C4-2B (cell line): ENCODE measurements at regions not wholly inside any gene's neighbourhood (a gene's known extent, or its start where the extent isn't known, plus 50 kb on each side); places are given as distances from the start of the nearest gene placed in this dataset.

ENCODE experiments used
- H3K27ac ChIP-seq: fragments of 450-650 bp; 2 replicates; pipeline ENCODE4 v1.5.1; 2017
- ZFX ChIP-seq: fragments of 450-650 bp; IDR thresholded peaks from 2 replicates; pipeline ENCODE4 v1.6.1; 2017
- TF ChIP-seq, protein P1 (sequence below): fragments of 450-650 bp; conservative IDR thresholded peaks from 2 replicates; pipeline ENCODE4 v1.5.1; 2017; ENCODE audit warnings: mild to moderate bottlenecking

- H3K27ac ChIP-seq = no peak overlapping the region
- TF ChIP-seq ZFX = no peak
- TF ChIP-seq, protein P1, sequence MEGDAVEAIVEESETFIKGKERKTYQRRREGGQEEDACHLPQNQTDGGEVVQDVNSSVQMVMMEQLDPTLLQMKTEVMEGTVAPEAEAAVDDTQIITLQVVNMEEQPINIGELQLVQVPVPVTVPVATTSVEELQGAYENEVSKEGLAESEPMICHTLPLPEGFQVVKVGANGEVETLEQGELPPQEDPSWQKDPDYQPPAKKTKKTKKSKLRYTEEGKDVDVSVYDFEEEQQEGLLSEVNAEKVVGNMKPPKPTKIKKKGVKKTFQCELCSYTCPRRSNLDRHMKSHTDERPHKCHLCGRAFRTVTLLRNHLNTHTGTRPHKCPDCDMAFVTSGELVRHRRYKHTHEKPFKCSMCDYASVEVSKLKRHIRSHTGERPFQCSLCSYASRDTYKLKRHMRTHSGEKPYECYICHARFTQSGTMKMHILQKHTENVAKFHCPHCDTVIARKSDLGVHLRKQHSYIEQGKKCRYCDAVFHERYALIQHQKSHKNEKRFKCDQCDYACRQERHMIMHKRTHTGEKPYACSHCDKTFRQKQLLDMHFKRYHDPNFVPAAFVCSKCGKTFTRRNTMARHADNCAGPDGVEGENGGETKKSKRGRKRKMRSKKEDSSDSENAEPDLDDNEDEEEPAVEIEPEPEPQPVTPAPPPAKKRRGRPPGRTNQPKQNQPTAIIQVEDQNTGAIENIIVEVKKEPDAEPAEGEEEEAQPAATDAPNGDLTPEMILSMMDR = no peak
These were observed 79.3 kb upstream of the DRD2 start for GRCh38 chr11:113554526-113554925.

- H3K27ac ChIP-seq = no peak overlapping the region
- no peak for TF ChIP-seq ZFX
- TF ChIP-seq, protein P1 = peak; percentile 14; the same call in 1 of the 2 replicates
These were observed 78.7 kb upstream of the DRD2 start for GRCh38 chr11:113553915-113554314.

DNA sequence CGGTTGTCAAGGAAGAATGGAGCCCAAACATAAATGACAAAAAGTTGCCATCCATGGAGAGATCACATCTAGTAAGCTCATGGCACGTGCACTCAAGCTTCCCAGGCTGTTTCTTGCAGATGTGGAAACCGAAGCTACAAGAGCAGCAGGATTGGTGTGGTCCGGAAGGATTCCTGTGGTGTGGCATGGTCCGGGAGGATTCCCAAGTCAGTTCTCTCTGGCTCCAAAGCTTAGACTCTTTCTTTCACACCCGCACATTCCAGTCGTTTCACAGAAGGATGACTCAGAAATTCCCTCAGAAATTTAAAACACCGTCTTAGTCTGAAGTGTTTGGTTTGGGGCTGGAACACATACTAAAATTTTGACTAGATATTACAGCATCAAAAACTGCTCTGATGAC lies 78.0 kb upstream of the DRD2 start:
- TF ChIP-seq ZFX = no peak
- TF ChIP-seq, protein P1 = no peak
- H3K27ac ChIP-seq = no peak overlapping the region

DNA sequence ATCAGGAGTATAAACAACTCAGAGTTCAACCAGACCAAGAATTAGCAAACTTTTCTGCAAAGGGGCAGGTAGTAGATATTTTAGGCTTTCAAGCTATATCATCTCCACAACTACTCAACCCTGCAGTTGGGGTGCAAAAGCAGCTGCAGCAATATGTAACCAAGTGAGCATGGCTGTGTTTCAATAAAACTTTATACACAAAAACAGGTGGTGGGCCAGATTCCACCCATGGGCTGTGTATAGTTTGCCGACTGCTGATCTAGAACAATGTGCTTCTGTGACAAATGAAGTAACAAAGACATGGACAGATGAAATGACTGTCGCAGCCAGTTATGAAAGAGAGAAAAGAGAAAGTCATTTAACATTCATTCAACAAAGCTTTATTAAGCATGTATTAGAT lies 77.1 kb upstream of the DRD2 start:
- no peak for TF ChIP-seq ZFX
- TF ChIP-seq, protein P1 = no peak
- H3K27ac ChIP-seq = no peak overlapping the region

DNA sequence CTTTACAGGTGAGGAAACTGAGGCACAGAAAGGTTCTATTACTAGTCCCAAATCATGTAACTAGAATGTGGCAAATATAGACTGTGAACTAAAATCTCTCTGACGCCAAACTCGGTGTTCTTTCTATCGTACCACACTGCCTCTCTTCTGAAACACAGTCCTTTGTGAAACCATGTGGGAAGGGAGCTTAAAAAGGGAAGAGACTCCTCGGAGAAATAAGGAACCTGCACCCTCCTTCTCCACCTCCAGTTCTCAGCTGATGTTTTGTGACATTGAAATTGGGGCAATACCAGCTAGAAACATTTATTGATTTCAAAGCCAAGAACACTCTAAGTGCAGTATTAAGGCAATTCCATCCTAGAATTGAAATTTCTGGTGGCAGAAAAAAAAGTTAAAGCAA lies 76.4 kb upstream of the DRD2 start:
- TF ChIP-seq, protein P1 = no peak
- TF ChIP-seq ZFX = no peak
- no peak overlapping the region for H3K27ac ChIP-seq

DNA sequence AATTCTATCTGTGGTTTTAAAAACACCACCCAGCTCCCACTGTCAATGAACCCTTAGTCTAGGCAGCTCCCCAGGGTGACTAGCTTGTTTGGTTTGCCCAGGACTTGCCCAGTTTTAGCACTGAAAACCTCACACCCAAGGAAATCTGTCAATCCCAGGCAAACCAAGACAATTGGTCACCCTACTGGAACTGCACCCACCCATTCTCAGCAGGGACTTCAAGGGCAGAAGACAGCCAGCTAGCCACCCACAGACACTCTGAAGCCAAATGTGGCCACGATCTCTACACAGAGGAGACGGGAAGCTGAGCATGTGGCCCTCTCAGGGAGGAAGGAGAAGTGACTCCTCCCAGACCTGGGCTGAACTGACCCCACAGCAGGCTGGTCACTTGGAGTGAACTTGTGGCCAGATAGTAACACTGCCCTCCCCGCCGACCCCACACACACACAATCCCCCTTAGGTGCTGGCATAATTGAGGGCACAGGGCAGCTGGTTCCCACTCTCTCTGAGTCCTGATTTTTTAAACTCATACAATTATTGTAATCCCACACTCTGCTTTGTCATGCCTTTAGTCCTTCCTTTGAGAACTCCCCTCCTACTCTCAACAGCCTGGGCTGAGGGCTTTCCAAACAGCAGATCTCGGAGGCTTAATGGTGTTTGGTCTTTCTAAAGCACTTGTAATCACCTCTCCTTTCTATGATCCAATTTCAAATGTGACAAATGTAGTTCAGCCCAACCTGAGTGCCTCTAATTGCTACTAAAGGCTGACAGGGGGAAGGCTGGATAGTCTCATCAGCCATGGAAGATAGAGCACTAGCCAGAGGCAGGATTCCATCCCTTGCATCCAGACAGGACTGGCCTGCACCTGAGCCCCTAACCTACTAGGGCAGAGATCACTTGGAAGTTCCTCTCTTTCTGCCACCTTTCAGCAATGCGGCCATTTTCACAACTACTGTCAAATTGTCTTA lies 74.7 kb upstream of the DRD2 start:
- TF ChIP-seq, protein P1 = no peak
- TF ChIP-seq ZFX = no peak
- H3K27ac ChIP-seq = no peak overlapping the region

- no peak for TF ChIP-seq ZFX
- TF ChIP-seq, protein P1 = no peak
- no peak overlapping the region for H3K27ac ChIP-seq
These were observed 73.9 kb upstream of the DRD2 start for GRCh38 chr11:113549061-113549460.
